ENCODE measurements at regions not wholly inside any gene's neighbourhood (a gene's known extent, or its start where the extent isn't known, plus 50 kb on each side); places are given as distances from the start of the nearest gene placed in this dataset.

DNA sequence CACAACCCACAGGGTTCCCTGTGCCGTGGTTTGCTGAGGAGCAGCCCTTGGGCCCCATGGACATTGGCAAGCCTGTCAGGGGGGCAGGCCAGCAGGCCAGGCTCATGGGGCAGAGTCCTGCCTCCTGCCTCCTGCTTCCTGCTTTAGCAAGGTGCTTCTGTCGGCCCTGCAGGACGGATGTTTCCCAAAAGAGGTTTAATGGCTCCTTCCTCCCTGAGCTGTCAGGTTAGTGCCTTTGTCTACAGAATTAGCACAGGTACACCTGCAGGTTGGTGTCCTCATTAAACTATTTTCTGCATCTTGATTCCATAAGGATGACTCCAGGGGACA lies 152.3 kb downstream of the TTC32 start:
- TF ChIP-seq POLR2A (IDR thresholded peaks at IDR 0.05; ENCODE audit: extremely low read depth, insufficient read length): no peak
- TF ChIP-seq, protein P1, sequence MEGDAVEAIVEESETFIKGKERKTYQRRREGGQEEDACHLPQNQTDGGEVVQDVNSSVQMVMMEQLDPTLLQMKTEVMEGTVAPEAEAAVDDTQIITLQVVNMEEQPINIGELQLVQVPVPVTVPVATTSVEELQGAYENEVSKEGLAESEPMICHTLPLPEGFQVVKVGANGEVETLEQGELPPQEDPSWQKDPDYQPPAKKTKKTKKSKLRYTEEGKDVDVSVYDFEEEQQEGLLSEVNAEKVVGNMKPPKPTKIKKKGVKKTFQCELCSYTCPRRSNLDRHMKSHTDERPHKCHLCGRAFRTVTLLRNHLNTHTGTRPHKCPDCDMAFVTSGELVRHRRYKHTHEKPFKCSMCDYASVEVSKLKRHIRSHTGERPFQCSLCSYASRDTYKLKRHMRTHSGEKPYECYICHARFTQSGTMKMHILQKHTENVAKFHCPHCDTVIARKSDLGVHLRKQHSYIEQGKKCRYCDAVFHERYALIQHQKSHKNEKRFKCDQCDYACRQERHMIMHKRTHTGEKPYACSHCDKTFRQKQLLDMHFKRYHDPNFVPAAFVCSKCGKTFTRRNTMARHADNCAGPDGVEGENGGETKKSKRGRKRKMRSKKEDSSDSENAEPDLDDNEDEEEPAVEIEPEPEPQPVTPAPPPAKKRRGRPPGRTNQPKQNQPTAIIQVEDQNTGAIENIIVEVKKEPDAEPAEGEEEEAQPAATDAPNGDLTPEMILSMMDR (IDR thresholded peaks at IDR 0.05; ENCODE audit: low read depth, low read length): no peak
- TF ChIP-seq MAX (IDR thresholded peaks at IDR 0.05; ENCODE audit: low read depth, low read length): no peak
- no peak for TF ChIP-seq MYC (IDR thresholded peaks at IDR 0.05; ENCODE audit: low read depth, low read length)
